IgD-negative memory B cell (primary cell): ENCODE measurements at regions not wholly inside any gene's neighbourhood (a gene's known extent, or its start where the extent isn't known, plus 50 kb on each side); places are given as distances from the start of the nearest gene placed in this dataset.

Experiments used
- H3K27ac Mint-ChIP-seq, 3 donors: one replicate each; pipeline ENCODE4 v1.8.0; 2020 to 2022; ENCODE audit warnings: mild to moderate bottlenecking in 3 of 3, mixed read lengths in 3 of 3, moderate library complexity in 1 of 3
- H3K27me3 Mint-ChIP-seq: one replicate; pipeline ENCODE4 v1.8.0; 2021; ENCODE audit warnings: mixed read lengths
- H3K36me3 Mint-ChIP-seq: one replicate; pipeline ENCODE4 v1.8.0; 2020; ENCODE audit warnings: mild to moderate bottlenecking, mixed read lengths
- H3K4me1 Mint-ChIP-seq, 3 donors: one replicate each; pipeline ENCODE4 v1.8.0; 2020 to 2022; ENCODE audit warnings: mixed read lengths in 3 of 3, mild to moderate bottlenecking in 1 of 3
- H3K4me3 Mint-ChIP-seq, 4 donors: one replicate each; pipeline ENCODE4 v1.8.0; 2020 to 2022; ENCODE audit warnings: mild to moderate bottlenecking in 4 of 4, mixed read lengths in 4 of 4, moderate library complexity in 3 of 4
- H3K9me3 Mint-ChIP-seq, 3 donors: one replicate each; pipeline ENCODE4 v1.8.0; 2020 to 2021; ENCODE audit warnings: mixed read lengths in 3 of 3, mild to moderate bottlenecking in 1 of 3

GRCh38 chr1:114342376-114342775 is 168.6 kb downstream of the TRIM33 start:
- Mint-ChIP-seq H3K4me1 (peaks cover 4 to 12% (median 4%) of the 10 kb centered on the region in 3 donors), H3K27ac (no peak overlapping the region), H3K4me3 (peak overlapping the region in 1 of 4 donors; percentile 6), H3K36me3 (no peaks in the 10 kb centered on the region), H3K9me3 (no peaks in the 10 kb centered on the region), H3K27me3 (peaks cover 15% of the 10 kb centered on the region)

GRCh38 chr1:114341856-114342255 is 169.1 kb downstream of the TRIM33 start:
- H3K4me1 Mint-ChIP-seq: peaks cover 4 to 11% (median 4%) of the 10 kb centered on the region in 3 donors
- no peaks in the 10 kb centered on the region for H3K9me3 Mint-ChIP-seq
- H3K27ac Mint-ChIP-seq: no peak overlapping the region
- peaks cover 17% of the 10 kb centered on the region for H3K27me3 Mint-ChIP-seq
- H3K36me3 Mint-ChIP-seq: no peaks in the 10 kb centered on the region
- no peak overlapping the region for H3K4me3 Mint-ChIP-seq

- Mint-ChIP-seq H3K4me1 (peaks cover 2 to 7% (median 3%) of the 10 kb centered on the region in 3 donors), H3K27me3 (peaks cover 17% of the 10 kb centered on the region), H3K4me3 (no peak overlapping the region), H3K27ac (peak overlapping the region in 1 of 3 donors; percentile 6), H3K9me3 (no peaks in the 10 kb centered on the region), H3K36me3 (no peaks in the 10 kb centered on the region)
These were observed 169.7 kb downstream of the TRIM33 start for GRCh38 chr1:114341299-114341698.

GRCh38 chr1:114340892-114341291 is 170.1 kb downstream of the TRIM33 start:
- H3K36me3 Mint-ChIP-seq: no peaks in the 10 kb centered on the region
- H3K27ac Mint-ChIP-seq: peak overlapping the region in 1 of 3 donors; percentile 6
- peaks cover 17% of the 10 kb centered on the region for H3K27me3 Mint-ChIP-seq
- H3K4me1 Mint-ChIP-seq: peaks cover 0 to 6% (median 2%) of the 10 kb centered on the region in 3 donors
- no peaks in the 10 kb centered on the region for H3K9me3 Mint-ChIP-seq
- no peak overlapping the region for H3K4me3 Mint-ChIP-seq

- H3K4me3 Mint-ChIP-seq: no peak overlapping the region
- no peak overlapping the region for H3K27ac Mint-ChIP-seq
- H3K9me3 Mint-ChIP-seq: no peaks in the 10 kb centered on the region
- H3K4me1 Mint-ChIP-seq: peaks cover 0 to 4% (median 2%) of the 10 kb centered on the region in 3 donors
- H3K36me3 Mint-ChIP-seq: no peaks in the 10 kb centered on the region
- peaks cover 18% of the 10 kb centered on the region for H3K27me3 Mint-ChIP-seq
These were observed 171.6 kb downstream of the TRIM33 start for GRCh38 chr1:114339379-114339778.

- Mint-ChIP-seq H3K4me1 (peaks cover 0 to 4% (median 2%) of the 10 kb centered on the region in 3 donors), H3K27me3 (peaks cover 21% of the 10 kb centered on the region), H3K9me3 (no peaks in the 10 kb centered on the region), H3K27ac (no peak overlapping the region), H3K4me3 (no peak overlapping the region), H3K36me3 (no peaks in the 10 kb centered on the region)
These were observed 172.7 kb downstream of the TRIM33 start for GRCh38 chr1:114338191-114338890.

- Mint-ChIP-seq H3K27me3 (peaks cover 16% of the 10 kb centered on the region), H3K27ac (no peak overlapping the region), H3K36me3 (no peaks in the 10 kb centered on the region), H3K9me3 (no peaks in the 10 kb centered on the region), H3K4me1 (peaks cover 0 to 4% (median 2%) of the 10 kb centered on the region in 3 donors), H3K4me3 (no peak overlapping the region)
These were observed 173.6 kb downstream of the TRIM33 start for GRCh38 chr1:114337417-114337816.

GRCh38 chr1:114336360-114336759 is 174.6 kb downstream of the TRIM33 start:
- Mint-ChIP-seq H3K27me3 (peaks cover 17% of the 10 kb centered on the region), H3K9me3 (no peaks in the 10 kb centered on the region), H3K4me1 (peaks cover 0 to 4% (median 2%) of the 10 kb centered on the region in 3 donors), H3K27ac (peak overlapping the region in 1 of 3 donors; percentile 1), H3K4me3 (peak overlapping the region in 1 of 4 donors; percentile 58), H3K36me3 (no peaks in the 10 kb centered on the region)

- Mint-ChIP-seq H3K4me3 (no peak overlapping the region), H3K36me3 (no peaks in the 10 kb centered on the region), H3K27me3 (peaks cover 17% of the 10 kb centered on the region), H3K27ac (no peak overlapping the region), H3K9me3 (no peaks in the 10 kb centered on the region), H3K4me1 (peaks cover 0 to under 1% (median 0%) of the 10 kb centered on the region in 3 donors)
These were observed 175.7 kb downstream of the TRIM33 start for GRCh38 chr1:114335273-114335672.

GRCh38 chr1:114334297-114334696 is 176.7 kb downstream of the TRIM33 start:
- H3K36me3 Mint-ChIP-seq: no peaks in the 10 kb centered on the region
- H3K9me3 Mint-ChIP-seq: no peaks in the 10 kb centered on the region
- no peak overlapping the region for H3K27ac Mint-ChIP-seq
- no peaks in the 10 kb centered on the region for H3K4me1 Mint-ChIP-seq
- H3K4me3 Mint-ChIP-seq: no peak overlapping the region
- peaks cover 22% of the 10 kb centered on the region for H3K27me3 Mint-ChIP-seq

- Mint-ChIP-seq H3K4me3 (no peak overlapping the region), H3K27me3 (peaks cover 19% of the 10 kb centered on the region), H3K9me3 (no peaks in the 10 kb centered on the region), H3K36me3 (no peaks in the 10 kb centered on the region), H3K27ac (no peak overlapping the region), H3K4me1 (no peaks in the 10 kb centered on the region)
These were observed 177.3 kb downstream of the TRIM33 start for GRCh38 chr1:114333690-114334089.

- H3K4me1 Mint-ChIP-seq: no peaks in the 10 kb centered on the region
- no peak overlapping the region for H3K27ac Mint-ChIP-seq
- H3K9me3 Mint-ChIP-seq: no peaks in the 10 kb centered on the region
These were observed 178.3 kb upstream of the SYT6 start for GRCh38 chr1:114331936-114332335.

GRCh38 chr1:114330451-114330983 is 176.8 kb upstream of the SYT6 start:
- H3K36me3 Mint-ChIP-seq: no peaks in the 10 kb centered on the region
- peaks cover 14% of the 10 kb centered on the region for H3K27me3 Mint-ChIP-seq
- H3K27ac Mint-ChIP-seq: no peak overlapping the region
- H3K4me3 Mint-ChIP-seq: no peak overlapping the region
- H3K4me1 Mint-ChIP-seq: no peaks in the 10 kb centered on the region
- no peaks in the 10 kb centered on the region for H3K9me3 Mint-ChIP-seq

More at GRCh38 chr1:114331936-114332335, 178.3 kb upstream of the SYT6 start:
- Mint-ChIP-seq H3K4me3 (no peak overlapping the region), H3K36me3 (no peaks in the 10 kb centered on the region), H3K27me3 (peaks cover 14% of the 10 kb centered on the region)

GRCh38 chr1:114328361-114328904 is 174.8 kb upstream of the SYT6 start:
- Mint-ChIP-seq H3K4me3 (no peak overlapping the region), H3K4me1 (no peaks in the 10 kb centered on the region), H3K9me3 (peaks cover 0 to under 1% (median 0%) of the 10 kb centered on the region in 3 donors), H3K27ac (no peak overlapping the region), H3K36me3 (no peaks in the 10 kb centered on the region), H3K27me3 (peaks cover 12% of the 10 kb centered on the region)

GRCh38 chr1:114324662-114324965 is 170.9 kb upstream of the SYT6 start:
- Mint-ChIP-seq H3K4me1 (no peaks in the 10 kb centered on the region), H3K27me3 (peaks cover 3% of the 10 kb centered on the region), H3K4me3 (no peak overlapping the region), H3K36me3 (no peaks in the 10 kb centered on the region), H3K27ac (no peak overlapping the region), H3K9me3 (peaks cover 0 to 2% (median 0%) of the 10 kb centered on the region in 3 donors)
